ENCODE measurements at regions not wholly inside any gene's neighbourhood (a gene's known extent, or its start where the extent isn't known, plus 50 kb on each side); places are given as distances from the start of the nearest gene placed in this dataset.
"Not testable (repeated sequence)": the region's sequence is repeated elsewhere in the genome, so short reads cannot be mapped to it uniquely, and the experiment has no call there.

DNA sequence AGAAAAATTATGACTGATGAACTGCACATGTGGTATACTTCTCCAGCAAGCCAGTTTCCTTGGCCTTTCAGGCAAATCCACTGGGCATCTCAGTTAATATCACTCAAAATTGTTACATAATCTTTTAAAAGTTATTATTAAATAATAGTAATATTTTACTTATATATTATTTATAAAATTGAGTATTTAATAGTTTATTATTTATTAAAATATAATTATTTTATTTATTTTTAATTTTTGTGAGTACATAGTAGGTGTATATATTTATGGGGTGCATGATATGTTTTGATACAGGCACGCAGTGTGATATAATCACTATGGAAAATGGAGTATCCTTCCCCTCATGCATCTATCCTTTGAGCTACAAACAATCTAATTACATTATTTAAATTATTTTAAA is 384.1 kb upstream of the LRFN5 start:
- DNase-seq (ENCODE audit: low spot score) = no peak
- no peak for TF ChIP-seq CTCF (IDR thresholded peaks at IDR 0.05)

DNA sequence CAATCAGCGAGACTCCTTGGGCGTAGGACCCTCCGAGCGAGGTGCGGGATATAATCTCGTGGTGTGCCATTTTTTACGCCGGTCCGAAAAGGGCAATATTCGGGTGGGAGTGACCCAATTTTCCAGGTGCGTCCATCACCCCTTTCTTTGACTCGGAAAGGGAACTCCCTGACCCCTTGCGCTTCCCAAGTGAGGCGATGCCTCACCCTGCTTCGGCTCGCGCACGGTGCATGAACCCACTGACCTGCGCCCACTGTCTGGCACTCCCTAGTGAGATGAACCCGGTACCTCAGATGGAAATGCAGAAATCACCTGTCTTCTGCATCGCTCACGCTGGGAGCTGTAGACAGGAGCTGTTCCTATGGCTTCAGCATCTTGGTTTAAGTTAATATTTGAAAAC is 391.7 kb upstream of the LRFN5 start:
- not testable (repeated sequence) for DNase-seq (ENCODE audit: low spot score); ATAC-seq (ENCODE audit: low FRiP score)

More for the DNA sequence above, 384.1 kb upstream of the LRFN5 start:
- no peak for ATAC-seq (ENCODE audit: low FRiP score)

- DNase-seq (ENCODE audit: low spot score) (no peak), ATAC-seq (ENCODE audit: low FRiP score) (no peak)
- no peak for TF ChIP-seq CTCF (IDR thresholded peaks at IDR 0.05)
Measured at GRCh38 chr14:41201696-41202095, 405.0 kb upstream of the LRFN5 start.

DNA sequence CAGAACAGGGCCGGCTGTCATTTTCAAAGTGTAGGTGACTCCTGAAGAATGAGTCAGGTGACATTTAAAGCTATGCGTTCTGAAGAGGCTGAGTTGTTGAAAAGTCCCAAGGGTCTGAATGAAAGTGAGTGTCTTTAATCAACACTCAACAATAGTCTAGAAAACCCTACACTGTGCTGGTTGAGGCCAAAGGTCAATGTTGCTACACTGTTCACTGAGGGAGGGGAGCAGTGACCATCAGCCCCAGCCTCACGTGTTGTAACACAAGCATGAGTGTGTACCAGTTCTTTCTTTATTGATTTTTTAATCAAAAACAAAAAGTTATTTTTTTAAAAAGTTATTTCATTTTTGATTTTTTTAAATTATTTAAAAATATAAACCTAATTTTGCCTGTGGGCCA is 418.8 kb upstream of the LRFN5 start:
- ATAC-seq (ENCODE audit: low FRiP score) = no peak

DNA sequence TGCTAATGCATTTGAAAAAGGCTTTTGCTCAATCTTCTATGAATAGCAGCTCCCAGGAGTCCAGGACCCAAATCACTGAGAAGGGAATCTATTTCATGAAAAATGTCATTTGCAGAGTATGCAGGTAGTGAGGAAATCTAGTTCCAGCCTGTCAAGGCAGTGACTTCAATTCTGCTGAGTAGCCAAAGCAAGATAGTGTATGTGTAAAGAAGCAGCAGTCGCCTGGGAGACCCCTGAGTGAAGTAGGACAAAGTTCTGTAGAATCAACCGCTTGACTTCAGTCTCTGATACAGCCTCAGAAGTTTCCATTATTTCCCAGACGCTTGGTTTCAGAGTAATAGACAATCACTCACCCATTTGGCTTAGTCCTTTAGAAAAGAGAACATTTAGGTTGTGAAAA is 435.6 kb upstream of the LRFN5 start:
- ATAC-seq (ENCODE audit: low FRiP score) = no peak
- TF ChIP-seq CTCF (IDR thresholded peaks at IDR 0.05) = no peak
- no peak for DNase-seq (ENCODE audit: low spot score)

More for the DNA sequence above, 418.8 kb upstream of the LRFN5 start:
- no peak for TF ChIP-seq CTCF (IDR thresholded peaks at IDR 0.05)
- DNase-seq (ENCODE audit: low spot score) = no peak

DNA sequence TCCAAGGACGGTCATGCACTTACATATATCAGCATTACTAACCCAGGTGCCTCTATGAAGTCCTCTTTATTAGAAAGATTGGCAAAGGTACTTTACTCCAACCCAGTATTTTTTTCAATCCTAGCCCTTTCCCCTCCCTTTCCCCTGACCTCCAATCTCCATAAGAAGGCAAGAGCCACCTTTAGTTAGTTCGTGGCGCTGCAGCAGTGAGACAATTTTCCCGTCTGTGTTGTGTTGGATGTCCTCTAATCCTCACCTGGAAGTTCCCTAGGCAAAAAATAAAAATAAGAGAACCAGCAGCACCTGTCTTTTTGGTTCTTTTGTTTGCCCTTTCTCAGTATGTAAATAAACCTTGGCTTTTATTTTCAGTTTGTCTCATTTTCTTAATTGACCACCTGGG is 439.6 kb upstream of the LRFN5 start:
- DNase-seq (ENCODE audit: low spot score) = no peak
- no peak for TF ChIP-seq CTCF (IDR thresholded peaks at IDR 0.05)
- ATAC-seq (ENCODE audit: low FRiP score) = no peak

- no peak for TF ChIP-seq CTCF (IDR thresholded peaks at IDR 0.05)
- DNase-seq (ENCODE audit: low spot score) (no peak), ATAC-seq (ENCODE audit: low FRiP score) (no peak)
Measured at GRCh38 chr14:41154143-41154807, 452.4 kb upstream of the LRFN5 start.
